ENCODE measurements at regions not wholly inside any gene's neighbourhood (a gene's known extent, or its start where the extent isn't known, plus 50 kb on each side); places are given as distances from the start of the nearest gene placed in this dataset.
"Not testable (repeated sequence)": the region's sequence is repeated elsewhere in the genome, so short reads cannot be mapped to it uniquely, and the experiment has no call there.

DNA sequence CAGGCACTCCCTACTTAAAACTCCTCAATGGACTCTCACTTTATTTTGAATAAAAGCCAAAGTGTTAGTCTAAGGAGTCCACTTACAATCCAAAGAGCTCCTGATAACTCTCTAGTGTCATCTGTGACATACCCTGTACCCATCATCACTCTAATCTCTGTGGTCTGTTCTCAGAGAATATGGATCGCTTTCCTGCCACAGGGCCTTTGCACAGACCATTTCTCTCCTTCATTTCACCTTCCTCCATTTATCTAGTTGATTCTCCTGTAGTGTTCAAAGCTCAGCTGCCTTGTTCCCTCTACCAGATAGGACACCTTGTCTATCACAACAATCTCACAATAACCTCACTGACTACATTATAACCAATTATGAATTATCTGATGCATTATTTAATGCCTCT lies 185.4 kb upstream of the KBTBD8 start:
- no peak for DNase-seq

GRCh38 chr3:66816090-66816761 lies 181.9 kb upstream of the KBTBD8 start:
- DNase-seq: peak; percentile 56

- no peak for DNase-seq
These were observed 180.1 kb upstream of the KBTBD8 start for GRCh38 chr3:66817951-66818557.

- no peak for DNase-seq
These were observed 178.1 kb upstream of the KBTBD8 start for GRCh38 chr3:66819993-66820501.

- peak; percentile 74 for DNase-seq
These were observed 175.7 kb upstream of the KBTBD8 start for GRCh38 chr3:66822186-66823008.

- DNase-seq: no peak
These were observed 175.1 kb upstream of the KBTBD8 start for GRCh38 chr3:66823009-66823397.

DNA sequence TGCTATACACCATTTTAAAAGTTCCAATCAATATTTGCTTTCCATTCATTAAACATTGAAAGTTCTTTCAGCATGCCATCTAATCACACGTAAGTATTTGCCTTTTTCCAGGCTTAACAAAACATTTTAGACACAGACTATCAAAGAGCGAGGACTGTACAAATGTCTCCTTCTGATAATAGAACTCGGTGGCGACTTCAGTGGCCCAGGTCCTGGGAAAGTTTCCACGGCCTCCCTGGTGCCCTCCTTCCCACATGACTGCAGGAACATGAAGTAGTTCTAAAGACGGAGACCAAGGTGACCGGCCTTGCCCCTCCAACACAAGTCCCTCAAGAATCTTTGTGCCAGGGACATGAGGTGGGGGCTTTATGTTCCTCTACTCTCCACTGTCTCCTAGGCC lies 174.6 kb upstream of the KBTBD8 start:
- DNase-seq: no peak

DNA sequence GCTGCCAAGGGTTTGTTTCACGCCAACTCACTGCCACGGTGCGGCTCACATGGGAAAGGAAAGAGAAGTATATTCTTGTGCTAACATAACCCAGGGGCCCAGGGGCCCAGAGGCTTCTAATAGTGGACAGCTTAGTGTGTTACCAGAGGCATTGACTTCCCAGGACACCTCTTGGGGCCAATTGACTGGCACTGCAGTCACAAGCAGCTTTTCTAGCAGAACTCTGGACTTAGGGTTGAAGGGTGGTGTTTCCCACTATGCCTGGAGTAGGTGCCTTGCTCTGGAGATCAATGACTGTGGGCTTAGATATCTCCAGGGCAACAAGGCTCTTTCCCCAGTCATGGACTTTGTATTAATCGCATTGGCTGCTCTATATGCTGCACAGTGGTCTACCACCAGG lies 172.7 kb upstream of the KBTBD8 start:
- DNase-seq: no peak

GRCh38 chr3:66827726-66828125 lies 170.4 kb upstream of the KBTBD8 start:
- no peak for DNase-seq

DNA sequence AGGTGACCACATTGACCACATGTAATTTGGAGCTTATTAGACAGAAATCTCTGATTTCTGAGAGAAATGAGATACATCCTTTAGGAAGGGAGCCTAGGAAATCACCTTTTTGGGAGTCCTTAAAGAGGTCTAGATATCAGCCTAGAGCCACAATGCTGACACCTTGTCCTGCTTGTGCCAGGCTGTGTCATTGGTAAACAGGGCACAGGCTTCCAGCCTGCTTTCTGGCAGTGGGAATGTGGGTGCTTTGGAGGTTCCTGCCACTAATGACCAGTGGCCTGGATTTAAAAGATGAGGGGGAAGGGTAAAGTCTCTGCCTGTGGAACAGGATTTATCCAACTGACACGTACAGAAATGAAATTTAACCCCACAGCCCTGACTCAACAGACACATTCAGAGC lies 169.8 kb upstream of the KBTBD8 start:
- DNase-seq: no peak

GRCh38 chr3:66830301-66830700 lies 167.8 kb upstream of the KBTBD8 start:
- DNase-seq: no peak

- no peak for DNase-seq
These were observed 166.2 kb upstream of the KBTBD8 start for GRCh38 chr3:66831931-66832330.

- DNase-seq: no peak
These were observed 161.5 kb upstream of the KBTBD8 start for GRCh38 chr3:66836363-66837152.

- DNase-seq: no peak
These were observed 159.4 kb upstream of the KBTBD8 start for GRCh38 chr3:66838704-66839103.

- no peak for DNase-seq
These were observed 158.6 kb upstream of the KBTBD8 start for GRCh38 chr3:66839508-66839907.

- not testable (repeated sequence) for DNase-seq
These were observed 155.2 kb upstream of the KBTBD8 start for GRCh38 chr3:66842761-66843464.

DNA sequence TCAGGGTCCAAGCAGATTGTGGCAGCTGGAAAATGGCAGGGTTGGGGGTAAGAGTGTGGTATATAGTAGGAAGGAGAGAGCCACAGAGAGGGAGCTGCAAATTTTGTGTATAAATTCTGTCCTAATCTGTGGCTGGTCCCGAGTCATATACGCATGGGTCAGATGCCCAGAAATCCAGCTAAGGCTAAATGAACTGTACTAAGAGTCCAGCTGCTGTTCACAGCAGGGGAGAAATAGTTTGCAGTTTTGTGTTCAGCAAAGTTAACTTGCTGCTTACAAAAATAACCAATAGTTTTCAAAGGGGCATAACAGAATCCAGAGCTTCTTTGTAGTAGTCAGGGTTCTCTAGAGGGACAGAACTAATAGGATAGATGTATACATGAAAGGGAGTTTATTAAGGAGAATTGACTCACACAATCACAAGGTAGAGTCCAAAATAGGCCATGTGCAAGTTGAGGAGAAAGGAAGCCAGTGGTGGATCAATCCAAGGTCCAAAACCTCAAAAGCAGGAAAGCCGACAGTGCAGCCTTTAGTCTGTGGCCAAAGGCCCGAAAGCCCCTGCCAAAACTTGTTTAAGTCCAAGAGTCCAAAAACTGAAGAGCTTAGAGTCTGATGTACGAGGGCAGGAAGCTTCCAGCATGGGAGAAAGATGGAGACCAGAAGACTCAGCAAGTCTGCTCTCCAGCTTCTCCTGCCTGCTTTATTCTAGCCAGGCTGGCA lies 146.1 kb upstream of the KBTBD8 start:
- no peak for DNase-seq

GRCh38 chr3:66854601-66855151 lies 143.4 kb upstream of the KBTBD8 start:
- DNase-seq: no peak

DNA sequence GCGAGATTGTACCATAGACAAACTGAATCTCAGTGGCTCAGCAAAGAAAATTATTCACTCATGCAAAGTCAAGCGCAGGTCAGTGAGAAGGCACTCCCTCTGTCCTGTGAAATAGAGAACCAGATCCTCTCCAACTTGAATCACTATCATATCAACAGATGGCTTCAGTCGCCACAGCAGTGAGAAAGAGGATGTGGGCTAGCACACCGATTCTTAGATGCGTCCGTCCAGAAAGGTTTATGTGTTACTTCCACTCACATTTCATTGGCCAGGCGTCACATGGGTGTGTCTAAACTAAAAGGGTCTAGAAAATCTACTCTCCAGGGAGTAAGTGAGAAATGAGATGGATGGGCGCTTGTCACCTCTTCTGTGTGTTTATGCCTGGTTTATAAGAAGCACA lies 141.6 kb upstream of the KBTBD8 start:
- no peak for DNase-seq

- DNase-seq: no peak
These were observed 139.3 kb upstream of the KBTBD8 start for GRCh38 chr3:66858656-66859381.

DNA sequence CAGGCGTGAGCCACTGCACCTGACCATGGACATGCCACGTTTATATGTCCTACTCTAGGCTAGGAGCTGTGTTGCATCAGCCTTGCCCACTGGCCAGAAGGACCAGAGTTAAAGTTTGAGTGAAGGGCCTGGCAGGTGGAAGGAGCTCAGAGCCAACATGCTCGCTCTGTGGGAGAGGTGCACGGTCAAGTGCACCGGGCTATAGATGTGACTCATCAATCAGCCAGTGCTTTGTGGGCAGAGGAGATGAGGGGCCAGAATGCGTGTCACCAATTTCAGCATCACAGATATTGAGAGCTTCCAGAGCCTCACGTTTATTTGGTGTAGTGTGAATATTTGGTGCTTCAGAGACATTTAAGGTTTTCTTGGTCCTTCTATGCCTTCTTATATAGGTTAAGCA lies 137.3 kb upstream of the KBTBD8 start:
- no peak for DNase-seq

Measured in activated CD4-positive, alpha-beta T cell treated with anti-CD3 and anti-CD28 coated beads, Interleukin-2, amount 50 U/mL, for 16 hours (primary cell).